Neuronal stem cell (in vitro differentiated cells): ENCODE measurements at regions not wholly inside any gene's neighbourhood (a gene's known extent, or its start where the extent isn't known, plus 50 kb on each side); places are given as distances from the start of the nearest gene placed in this dataset.

Experiments used
- DNase-seq: peaks from one replicate; pipeline ENCODE4 v3.0.0-alpha.2; 2013; ENCODE audit warnings: low spot score
- H2AFZ ChIP-seq: one replicate; pipeline ENCODE4 v1.6.1; 2013; ENCODE audit warnings: mild to moderate bottlenecking, low read length, inconsistent platforms
- H2AK5ac ChIP-seq: 2 replicates; pipeline ENCODE4 v1.6.1; 2013; ENCODE audit warnings: low read depth, mild to moderate bottlenecking, inconsistent platforms, low read length, moderate library complexity, mixed read lengths
- H2BK120ac ChIP-seq: 2 replicates; pipeline ENCODE4 v1.6.1; 2013; ENCODE audit warnings: low read depth, mild to moderate bottlenecking, inconsistent platforms, low read length, moderate library complexity, mixed read lengths
- H2BK12ac ChIP-seq: one replicate; pipeline ENCODE4 v1.6.1; 2013; ENCODE audit warnings: low read length, inconsistent platforms
- H2BK15ac ChIP-seq: 2 replicates; pipeline ENCODE4 v1.6.1; 2013; ENCODE audit warnings: mild to moderate bottlenecking, low read length, inconsistent platforms, mixed read lengths
- H2BK5ac ChIP-seq: one replicate; pipeline ENCODE4 v1.6.1; 2013; ENCODE audit warnings: inconsistent platforms, mild to moderate bottlenecking, low read length, moderate library complexity
- H3K14ac ChIP-seq: one replicate; pipeline ENCODE4 v1.6.1; 2013; ENCODE audit warnings: low read length, inconsistent platforms
- H3K18ac ChIP-seq: 2 replicates; pipeline ENCODE4 v1.6.1; 2013; ENCODE audit warnings: low read length, inconsistent platforms
- H3K23ac ChIP-seq: 2 replicates; pipeline ENCODE4 v1.6.1; 2013; ENCODE audit warnings: low read depth, mild to moderate bottlenecking, mixed read lengths, low read length, inconsistent platforms; ENCODE audit not compliant: poor library complexity
- H3K27ac ChIP-seq: replicated peaks from 3 replicates; pipeline ENCODE4 v1.5.1; 2013; ENCODE audit warnings: low read length, inconsistent platforms
- H3K27me3 ChIP-seq, 3 experiments: 2 replicates each; pipeline ENCODE4 v1.6.1; 2013; ENCODE audit warnings: low read length in 3 of 3, mild to moderate bottlenecking in 2 of 3, inconsistent platforms in 1 of 3, low read depth in 1 of 3, mixed read lengths in 1 of 3, moderate library complexity in 1 of 3; ENCODE audit not compliant: control insufficient read depth in 3 of 3, insufficient read depth in 3 of 3
- H3K36me3 ChIP-seq, 2 donors: replicated peaks in 1 of 2; 2 replicates each; pipeline ENCODE4 v1.6.1; 2013; ENCODE audit warnings: low read length in 2 of 2; ENCODE audit not compliant: control insufficient read depth in 2 of 2, insufficient read depth in 2 of 2
- H3K4ac ChIP-seq: 2 replicates; pipeline ENCODE4 v1.6.1; 2013; ENCODE audit warnings: inconsistent platforms, mild to moderate bottlenecking, low read length, moderate library complexity
- H3K4me1 ChIP-seq, 2 donors: 1 replicate in 1 of 2; 2 replicates in 1 of 2; pipeline ENCODE4 v1.6.1; 2013; ENCODE audit warnings: low read length in 2 of 2, low read depth in 1 of 2; ENCODE audit not compliant: control insufficient read depth in 2 of 2, insufficient read depth in 1 of 2
- H3K4me2 ChIP-seq: one replicate; pipeline ENCODE4 v1.6.1; 2013; ENCODE audit warnings: mild to moderate bottlenecking, low read length, inconsistent platforms; ENCODE audit not compliant: insufficient read depth, poor library complexity, severe bottlenecking
- H3K4me3 ChIP-seq, 2 donors: 2 replicates each; pipeline ENCODE4 v1.5.1; 2013; ENCODE audit warnings: low read length in 2 of 2, mild to moderate bottlenecking in 2 of 2, inconsistent platforms in 1 of 2, moderate library complexity in 1 of 2
- H3K79me1 ChIP-seq: one replicate; pipeline ENCODE4 v1.6.1; 2013; ENCODE audit warnings: low read depth, mild to moderate bottlenecking, inconsistent platforms, low read length, moderate library complexity
- H3K9ac ChIP-seq: one replicate; pipeline ENCODE4 v1.6.1; 2013; ENCODE audit warnings: mild to moderate bottlenecking, low read depth, low read length, inconsistent platforms; ENCODE audit not compliant: poor library complexity
- H3K9me3 ChIP-seq, 2 donors: replicated peaks in 1 of 2; 2 replicates each; pipeline versions ENCODE3 to v1.6.1; 2013; ENCODE audit warnings: low read length in 2 of 2, mild to moderate bottlenecking in 2 of 2, inconsistent platforms in 1 of 2, low read depth in 1 of 2, mixed read lengths in 1 of 2, moderate library complexity in 1 of 2; ENCODE audit not compliant: control insufficient read depth in 2 of 2, insufficient read depth in 1 of 2
- H4K8ac ChIP-seq: one replicate; pipeline ENCODE4 v1.6.1; 2013; ENCODE audit warnings: low read depth, mild to moderate bottlenecking, inconsistent platforms, low read length, moderate library complexity
- H4K91ac ChIP-seq: one replicate; pipeline ENCODE4 v1.6.1; 2013; ENCODE audit warnings: low read length, low read depth, mild to moderate bottlenecking, inconsistent platforms; ENCODE audit not compliant: poor library complexity
- WGBS, 2 donors: extraction: QIAGEN DNeasy Blood & Tissue Kit; methylation state at CpG; one replicate each; pipeline ENCODE4 v1.1.7; 2013; ENCODE audit warnings: missing lambda C conversion rate in 2 of 2, mixed read lengths in 1 of 2; ENCODE audit not compliant: insufficient read length in 2 of 2, insufficient replicate concordance in 1 of 2; ENCODE audit errors: extremely low coverage in 2 of 2; 5-methylcytosine and 5-hydroxymethylcytosine counted together

DNA sequence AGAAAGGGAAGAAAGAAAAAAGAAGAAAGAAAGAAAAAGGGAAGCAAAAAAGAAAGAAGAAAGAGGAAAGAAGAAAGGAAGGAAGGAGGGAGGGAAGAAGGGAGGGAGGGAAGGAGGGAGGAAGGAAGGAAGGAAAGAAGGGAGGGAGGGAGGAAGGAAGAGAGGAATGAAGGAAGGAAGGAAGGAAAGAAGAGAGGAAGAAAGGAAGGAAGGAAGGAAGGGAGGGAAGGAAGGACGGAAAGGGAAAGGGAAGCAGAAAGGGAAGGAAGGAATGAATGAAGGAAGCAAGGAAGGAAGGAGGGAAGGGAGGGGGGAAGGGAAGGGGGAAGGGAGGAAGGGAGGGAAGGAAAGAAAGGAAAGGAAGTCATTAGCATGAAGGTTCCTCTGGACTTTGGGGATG lies 452.9 kb downstream of the TFAP2B start:
- Histone ChIP-seq H3K27ac (no peak overlapping the region), H2AK5ac (no peak overlapping the region), H3K4me1 (peaks cover 0 to 5% of the 10 kb centered on the region in 2 donors), H2BK5ac (no peak overlapping the region), H3K4me2 (no peak overlapping the region), H3K14ac (no peak overlapping the region), H2BK12ac (no peak overlapping the region), H3K36me3 (no peaks in the 10 kb centered on the region), H3K27me3 (no peaks in the 10 kb centered on the region), H2BK15ac (no peak overlapping the region), H2AFZ (no peak overlapping the region), H3K9ac (no peak overlapping the region), H3K9me3 (no peaks in the 10 kb centered on the region), H3K18ac (no peak overlapping the region), H3K4ac (no peak overlapping the region), H3K4me3 (no peak overlapping the region), H3K79me1 (no peaks in the 10 kb centered on the region), H3K23ac (no peak overlapping the region), H4K8ac (no peak overlapping the region), H2BK120ac (no peak overlapping the region), H4K91ac (no peak overlapping the region)
- no CpG with 5 or more reads among the region's 1 CpG for WGBS, 2 donors
- no peak for DNase-seq

DNA sequence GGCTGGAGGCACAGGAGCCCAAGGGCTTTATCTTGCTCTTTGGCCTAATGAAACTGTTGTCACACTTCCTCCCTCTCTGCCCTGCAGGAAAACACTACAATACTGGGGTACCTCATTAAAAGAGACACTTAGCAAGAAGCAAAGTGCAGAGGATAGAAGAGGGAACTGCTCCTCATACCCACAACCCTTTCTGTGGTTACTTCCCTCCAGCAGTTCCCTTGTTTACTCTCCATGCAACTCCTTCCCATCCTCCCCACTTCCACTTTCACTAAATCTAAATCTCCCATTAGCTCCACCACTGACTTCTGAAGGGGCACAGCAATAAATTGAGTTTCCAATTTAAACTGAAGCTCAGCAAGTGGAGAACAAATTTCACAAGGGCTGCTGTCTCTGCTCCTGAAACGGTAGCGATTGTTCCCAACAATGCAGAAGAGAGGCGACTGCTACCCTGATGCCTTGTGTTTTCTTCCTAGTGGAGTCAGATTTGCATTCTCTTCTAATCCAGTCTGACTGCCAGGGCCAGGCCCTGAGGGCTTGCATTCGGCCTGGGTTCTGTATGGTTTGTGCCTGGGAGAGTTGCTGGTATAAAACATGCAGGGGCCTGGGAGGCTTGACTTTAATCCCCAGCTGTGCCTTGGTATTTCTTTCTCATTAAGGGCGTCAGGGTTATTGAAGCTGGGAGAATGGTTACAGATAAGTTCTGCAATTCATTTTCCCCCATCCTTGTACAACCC lies 454.7 kb downstream of the TFAP2B start:
- Histone ChIP-seq H2BK12ac (no peak overlapping the region), H3K23ac (no peak overlapping the region), H3K4me3 (no peak overlapping the region), H3K9me3 (no peaks in the 10 kb centered on the region), H3K36me3 (no peaks in the 10 kb centered on the region), H3K27me3 (no peaks in the 10 kb centered on the region), H4K8ac (no peak overlapping the region), H2BK120ac (no peak overlapping the region), H3K9ac (no peak overlapping the region), H2BK15ac (no peak overlapping the region), H3K4me1 (peaks cover 0 to 5% of the 10 kb centered on the region in 2 donors), H4K91ac (no peak overlapping the region), H2BK5ac (no peak overlapping the region), H3K4ac (no peak overlapping the region), H3K79me1 (no peaks in the 10 kb centered on the region), H3K27ac (peak overlapping the region; percentile 52), H3K4me2 (no peak overlapping the region), H2AK5ac (no peak overlapping the region), H3K18ac (no peak overlapping the region), H2AFZ (peak overlapping the region; percentile 55), H3K14ac (no peak overlapping the region)
- peak; percentile 24 for DNase-seq
- no CpG with 5 or more reads among the region's 5 CpGs for WGBS, 2 donors

DNA sequence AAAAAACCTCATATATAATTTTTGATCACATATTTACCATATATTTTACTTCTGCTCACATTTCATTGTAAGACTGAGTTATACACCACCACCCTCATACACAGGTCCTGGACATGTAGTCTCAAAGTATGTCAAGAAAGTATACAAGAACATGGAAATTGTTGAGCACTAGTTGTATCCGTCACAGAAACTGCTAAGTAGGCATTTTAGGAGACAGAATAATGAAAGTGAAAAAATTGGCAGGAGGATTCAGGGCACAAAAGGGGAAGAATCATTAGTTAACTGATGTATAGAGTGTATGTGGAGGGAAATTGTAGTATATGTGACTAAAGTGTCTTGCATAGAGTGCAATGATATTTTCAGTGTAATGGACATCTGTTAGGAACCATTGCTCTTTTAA lies 458.8 kb downstream of the TFAP2B start:
- H3K27me3 ChIP-seq, result no peaks in the 10 kb centered on the region
- no peak overlapping the region for H2BK12ac ChIP-seq
- no peak overlapping the region for H3K27ac ChIP-seq
- no peak overlapping the region for H4K8ac ChIP-seq
- H2BK5ac ChIP-seq, result no peak overlapping the region
- H3K36me3 ChIP-seq, result no peaks in the 10 kb centered on the region
- no peak for DNase-seq
- H3K9me3 ChIP-seq, result no peaks in the 10 kb centered on the region
- no peak overlapping the region for H3K14ac ChIP-seq
- H3K4me2 ChIP-seq, result no peak overlapping the region
- no peak overlapping the region for H4K91ac ChIP-seq
- no CpG with 5 or more reads among the region's 1 CpG for WGBS, 2 donors
- peaks cover 0 to 7% of the 10 kb centered on the region in 2 donors for H3K4me1 ChIP-seq
- no peak overlapping the region for H3K9ac ChIP-seq
- no peaks in the 10 kb centered on the region for H3K79me1 ChIP-seq
- no peak overlapping the region for H2BK15ac ChIP-seq
- no peak overlapping the region for H2AK5ac ChIP-seq
- H2BK120ac ChIP-seq, result no peak overlapping the region
- no peak overlapping the region for H2AFZ ChIP-seq
- H3K4ac ChIP-seq, result no peak overlapping the region
- H3K23ac ChIP-seq, result no peak overlapping the region
- H3K4me3 ChIP-seq, result no peak overlapping the region
- H3K18ac ChIP-seq, result no peak overlapping the region

DNA sequence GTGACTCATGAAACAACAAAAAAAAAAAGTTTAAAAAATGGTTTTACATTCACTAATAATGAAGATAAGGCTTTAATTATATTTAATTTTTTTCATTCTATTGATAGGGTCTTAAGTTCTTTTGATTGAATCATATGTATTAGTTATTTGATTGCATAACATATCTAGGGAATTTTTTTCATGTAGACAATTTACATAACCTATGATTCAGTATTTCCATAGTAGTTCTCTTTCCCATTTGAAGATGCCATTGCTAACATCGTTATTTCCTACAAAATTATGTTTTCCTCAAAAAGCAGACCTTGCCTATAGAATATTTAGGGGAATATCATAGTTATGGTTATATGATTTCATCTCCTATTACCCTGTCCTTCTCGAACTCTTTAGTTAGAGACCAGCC lies 463.4 kb downstream of the TFAP2B start:
- H2BK12ac ChIP-seq, result no peak overlapping the region
- no peak overlapping the region for H2AK5ac ChIP-seq
- H3K4me3 ChIP-seq, result no peak overlapping the region
- no peak overlapping the region for H2BK5ac ChIP-seq
- no peak overlapping the region for H2BK15ac ChIP-seq
- H3K27me3 ChIP-seq, result no peaks in the 10 kb centered on the region
- WGBS, 2 donors, result no CpG with 5 or more reads among the region's 2 CpGs
- H3K23ac ChIP-seq, result no peak overlapping the region
- no peak overlapping the region for H4K91ac ChIP-seq
- H3K18ac ChIP-seq, result no peak overlapping the region
- no peak overlapping the region for H2AFZ ChIP-seq
- no peaks in the 10 kb centered on the region for H3K9me3 ChIP-seq
- H2BK120ac ChIP-seq, result no peak overlapping the region
- no peak overlapping the region for H3K27ac ChIP-seq
- no peak for DNase-seq
- H3K4ac ChIP-seq, result no peak overlapping the region
- H3K4me1 ChIP-seq, result peaks cover 0 to 1% of the 10 kb centered on the region in 2 donors
- no peaks in the 10 kb centered on the region for H3K79me1 ChIP-seq
- H3K14ac ChIP-seq, result no peak overlapping the region
- no peaks in the 10 kb centered on the region for H3K36me3 ChIP-seq
- no peak overlapping the region for H3K4me2 ChIP-seq
- H4K8ac ChIP-seq, result no peak overlapping the region
- no peak overlapping the region for H3K9ac ChIP-seq
